A549 (cell line): ENCODE measurements at regions not wholly inside any gene's neighbourhood (a gene's known extent, or its start where the extent isn't known, plus 50 kb on each side); places are given as distances from the start of the nearest gene placed in this dataset.

Experiments used
- CTCF ChIP-seq: fragments of >200 bp; sonication (Bioruptor Twin); formaldehyde crosslinking; IDR thresholded peaks from 3 replicates; pipeline ENCODE4 v1.5.1; 2016
- EP300 ChIP-seq, 2 experiments: fragments of >200 bp; sonication (Bioruptor Twin); formaldehyde crosslinking; IDR thresholded peaks; 2 replicates in 1 of 2; 3 replicates in 1 of 2; pipeline ENCODE4 v1.6.1; 2016 to 2017
- RAD21 ChIP-seq, 2 experiments: fragments of >200 bp in 1 of 2; sonication (Bioruptor Twin) in 1 of 2; formaldehyde crosslinking in 1 of 2; IDR thresholded peaks in 1 of 2; conservative IDR thresholded peaks in 1 of 2; 2 replicates in 1 of 2; 3 replicates in 1 of 2; pipeline ENCODE4 v1.6.1; 2012 to 2018; ENCODE audit warnings: inconsistent platforms in 1 of 2

GRCh38 chr9:7509576-7510145 lies 289.9 kb downstream of the DMAC1 start:
- no peak for TF ChIP-seq CTCF
- no peak for TF ChIP-seq RAD21 (conservative IDR thresholded peaks at IDR 0.05 in 1 of 2, IDR thresholded peaks at IDR 0.05 in 1 of 2)
- no peak for TF ChIP-seq EP300 (IDR thresholded peaks at IDR 0.05)
